Neuronal stem cell (in vitro differentiated cells): ENCODE measurements at regions not wholly inside any gene's neighbourhood (a gene's known extent, or its start where the extent isn't known, plus 50 kb on each side); places are given as distances from the start of the nearest gene placed in this dataset.

Source experiments
- DNase-seq: peaks from one replicate; pipeline ENCODE4 v3.0.0-alpha.2; 2013; ENCODE audit warnings: low spot score
- H2AFZ ChIP-seq: one replicate; pipeline ENCODE4 v1.6.1; 2013; ENCODE audit warnings: mild to moderate bottlenecking, low read length, inconsistent platforms
- H2AK5ac ChIP-seq: 2 replicates; pipeline ENCODE4 v1.6.1; 2013; ENCODE audit warnings: low read depth, mild to moderate bottlenecking, inconsistent platforms, low read length, moderate library complexity, mixed read lengths
- H2BK120ac ChIP-seq: 2 replicates; pipeline ENCODE4 v1.6.1; 2013; ENCODE audit warnings: low read depth, mild to moderate bottlenecking, inconsistent platforms, low read length, moderate library complexity, mixed read lengths
- H2BK12ac ChIP-seq: one replicate; pipeline ENCODE4 v1.6.1; 2013; ENCODE audit warnings: low read length, inconsistent platforms
- H2BK15ac ChIP-seq: 2 replicates; pipeline ENCODE4 v1.6.1; 2013; ENCODE audit warnings: mild to moderate bottlenecking, low read length, inconsistent platforms, mixed read lengths
- H2BK5ac ChIP-seq: one replicate; pipeline ENCODE4 v1.6.1; 2013; ENCODE audit warnings: inconsistent platforms, mild to moderate bottlenecking, low read length, moderate library complexity
- H3K14ac ChIP-seq: one replicate; pipeline ENCODE4 v1.6.1; 2013; ENCODE audit warnings: low read length, inconsistent platforms
- H3K18ac ChIP-seq: 2 replicates; pipeline ENCODE4 v1.6.1; 2013; ENCODE audit warnings: low read length, inconsistent platforms
- H3K23ac ChIP-seq: 2 replicates; pipeline ENCODE4 v1.6.1; 2013; ENCODE audit warnings: low read depth, mild to moderate bottlenecking, mixed read lengths, low read length, inconsistent platforms; ENCODE audit not compliant: poor library complexity
- H3K27ac ChIP-seq: replicated peaks from 3 replicates; pipeline ENCODE4 v1.5.1; 2013; ENCODE audit warnings: low read length, inconsistent platforms
- H3K27me3 ChIP-seq, 3 experiments: 2 replicates each; pipeline ENCODE4 v1.6.1; 2013; ENCODE audit warnings: low read length in 3 of 3, mild to moderate bottlenecking in 2 of 3, inconsistent platforms in 1 of 3, low read depth in 1 of 3, mixed read lengths in 1 of 3, moderate library complexity in 1 of 3; ENCODE audit not compliant: control insufficient read depth in 3 of 3, insufficient read depth in 3 of 3
- H3K36me3 ChIP-seq, 2 donors: replicated peaks in 1 of 2; 2 replicates each; pipeline ENCODE4 v1.6.1; 2013; ENCODE audit warnings: low read length in 2 of 2; ENCODE audit not compliant: control insufficient read depth in 2 of 2, insufficient read depth in 2 of 2
- H3K4ac ChIP-seq: 2 replicates; pipeline ENCODE4 v1.6.1; 2013; ENCODE audit warnings: inconsistent platforms, mild to moderate bottlenecking, low read length, moderate library complexity
- H3K4me1 ChIP-seq, 2 donors: 1 replicate in 1 of 2; 2 replicates in 1 of 2; pipeline ENCODE4 v1.6.1; 2013; ENCODE audit warnings: low read length in 2 of 2, low read depth in 1 of 2; ENCODE audit not compliant: control insufficient read depth in 2 of 2, insufficient read depth in 1 of 2
- H3K4me2 ChIP-seq: one replicate; pipeline ENCODE4 v1.6.1; 2013; ENCODE audit warnings: mild to moderate bottlenecking, low read length, inconsistent platforms; ENCODE audit not compliant: insufficient read depth, poor library complexity, severe bottlenecking
- H3K4me3 ChIP-seq, 2 donors: 2 replicates each; pipeline ENCODE4 v1.5.1; 2013; ENCODE audit warnings: low read length in 2 of 2, mild to moderate bottlenecking in 2 of 2, inconsistent platforms in 1 of 2, moderate library complexity in 1 of 2
- H3K79me1 ChIP-seq: one replicate; pipeline ENCODE4 v1.6.1; 2013; ENCODE audit warnings: low read depth, mild to moderate bottlenecking, inconsistent platforms, low read length, moderate library complexity
- H3K9ac ChIP-seq: one replicate; pipeline ENCODE4 v1.6.1; 2013; ENCODE audit warnings: mild to moderate bottlenecking, low read depth, low read length, inconsistent platforms; ENCODE audit not compliant: poor library complexity
- H3K9me3 ChIP-seq, 2 donors: replicated peaks in 1 of 2; 2 replicates each; pipeline versions ENCODE3 to v1.6.1; 2013; ENCODE audit warnings: low read length in 2 of 2, mild to moderate bottlenecking in 2 of 2, inconsistent platforms in 1 of 2, low read depth in 1 of 2, mixed read lengths in 1 of 2, moderate library complexity in 1 of 2; ENCODE audit not compliant: control insufficient read depth in 2 of 2, insufficient read depth in 1 of 2
- H4K8ac ChIP-seq: one replicate; pipeline ENCODE4 v1.6.1; 2013; ENCODE audit warnings: low read depth, mild to moderate bottlenecking, inconsistent platforms, low read length, moderate library complexity
- H4K91ac ChIP-seq: one replicate; pipeline ENCODE4 v1.6.1; 2013; ENCODE audit warnings: low read length, low read depth, mild to moderate bottlenecking, inconsistent platforms; ENCODE audit not compliant: poor library complexity
- WGBS, 2 donors: extraction: QIAGEN DNeasy Blood & Tissue Kit; methylation state at CpG; one replicate each; pipeline ENCODE4 v1.1.7; 2013; ENCODE audit warnings: missing lambda C conversion rate in 2 of 2, mixed read lengths in 1 of 2; ENCODE audit not compliant: insufficient read length in 2 of 2, insufficient replicate concordance in 1 of 2; ENCODE audit errors: extremely low coverage in 2 of 2; 5-methylcytosine and 5-hydroxymethylcytosine counted together

DNA sequence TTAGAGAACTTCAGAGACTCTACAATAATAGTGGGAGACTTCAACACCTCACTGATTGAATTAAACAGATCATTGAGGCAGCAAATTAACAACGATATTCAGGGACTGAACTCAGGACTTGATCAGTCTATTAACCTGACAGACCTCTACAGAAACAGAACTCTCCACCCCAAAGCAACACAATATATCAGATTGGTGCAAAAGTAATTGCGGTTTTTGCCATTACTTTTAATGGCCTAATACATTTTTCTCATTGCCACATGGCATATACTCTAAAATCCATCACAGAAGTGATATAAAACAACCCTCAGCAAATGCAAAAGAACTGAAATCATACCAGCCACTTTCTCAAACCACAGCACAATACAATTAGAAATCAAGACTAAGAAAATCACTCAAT lies 298.1 kb upstream of the SGO1 start:
- H3K36me3 ChIP-seq = no peaks in the 10 kb centered on the region
- no peak overlapping the region for H2BK120ac ChIP-seq
- no peaks in the 10 kb centered on the region for H3K27me3 ChIP-seq
- no peak overlapping the region for H3K4me2 ChIP-seq
- H3K14ac ChIP-seq = no peak overlapping the region
- H3K18ac ChIP-seq = no peak overlapping the region
- H2AK5ac ChIP-seq = no peak overlapping the region
- no peak overlapping the region for H3K4ac ChIP-seq
- no peak overlapping the region for H3K23ac ChIP-seq
- H2BK12ac ChIP-seq = no peak overlapping the region
- peaks cover 0 to 3% of the 10 kb centered on the region in 2 donors for H3K9me3 ChIP-seq
- no peak overlapping the region for H4K8ac ChIP-seq
- no CpG with 5 or more reads among the region's 2 CpGs for WGBS, 2 donors
- no peak overlapping the region for H2BK15ac ChIP-seq
- no peak overlapping the region for H2AFZ ChIP-seq
- no peak for DNase-seq
- no peak overlapping the region for H2BK5ac ChIP-seq
- no peaks in the 10 kb centered on the region for H3K79me1 ChIP-seq
- H3K4me1 ChIP-seq = peaks cover 0 to 2% of the 10 kb centered on the region in 2 donors
- H3K27ac ChIP-seq = no peak overlapping the region
- no peak overlapping the region for H3K9ac ChIP-seq
- H3K4me3 ChIP-seq = no peak overlapping the region
- no peak overlapping the region for H4K91ac ChIP-seq

DNA sequence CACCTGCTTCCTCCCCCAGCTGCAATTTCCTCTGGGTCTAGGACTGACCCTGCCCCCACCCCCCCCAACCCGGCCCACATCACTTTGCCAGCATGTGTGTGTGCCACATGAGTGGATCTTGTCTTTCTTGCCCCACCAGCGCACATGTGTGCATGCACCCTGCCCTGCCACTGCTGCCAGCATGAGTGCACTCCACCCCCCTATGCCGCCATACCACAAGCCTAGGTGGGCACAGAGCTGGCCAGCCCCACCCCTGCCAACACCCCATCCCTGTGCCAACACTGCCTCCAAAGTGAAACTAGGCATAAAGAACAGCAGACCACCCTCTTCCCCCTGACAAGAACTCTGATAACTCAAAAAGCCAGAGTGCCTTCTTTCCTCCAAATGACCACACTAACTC lies 296.3 kb upstream of the SGO1 start:
- H2BK120ac ChIP-seq = no peak overlapping the region
- peaks cover 0 to 3% of the 10 kb centered on the region in 2 donors for H3K9me3 ChIP-seq
- no peaks in the 10 kb centered on the region for H3K79me1 ChIP-seq
- no peak overlapping the region for H2BK15ac ChIP-seq
- H3K27me3 ChIP-seq = no peaks in the 10 kb centered on the region
- H4K8ac ChIP-seq = no peak overlapping the region
- H3K14ac ChIP-seq = no peak overlapping the region
- no peak overlapping the region for H3K23ac ChIP-seq
- peak overlapping the region; percentile 92 for H4K91ac ChIP-seq
- WGBS, 2 donors = no CpG with 5 or more reads among the region's 3 CpGs
- peaks cover 0 to 2% of the 10 kb centered on the region in 2 donors for H3K4me1 ChIP-seq
- H3K27ac ChIP-seq = no peak overlapping the region
- no peak overlapping the region for H2AFZ ChIP-seq
- H3K36me3 ChIP-seq = no peaks in the 10 kb centered on the region
- no peak overlapping the region for H2AK5ac ChIP-seq
- H3K4me2 ChIP-seq = no peak overlapping the region
- H3K18ac ChIP-seq = peak overlapping the region; percentile 17
- H2BK12ac ChIP-seq = no peak overlapping the region
- no peak for DNase-seq
- no peak overlapping the region for H2BK5ac ChIP-seq
- no peak overlapping the region for H3K9ac ChIP-seq
- no peak overlapping the region for H3K4ac ChIP-seq
- no peak overlapping the region for H3K4me3 ChIP-seq

DNA sequence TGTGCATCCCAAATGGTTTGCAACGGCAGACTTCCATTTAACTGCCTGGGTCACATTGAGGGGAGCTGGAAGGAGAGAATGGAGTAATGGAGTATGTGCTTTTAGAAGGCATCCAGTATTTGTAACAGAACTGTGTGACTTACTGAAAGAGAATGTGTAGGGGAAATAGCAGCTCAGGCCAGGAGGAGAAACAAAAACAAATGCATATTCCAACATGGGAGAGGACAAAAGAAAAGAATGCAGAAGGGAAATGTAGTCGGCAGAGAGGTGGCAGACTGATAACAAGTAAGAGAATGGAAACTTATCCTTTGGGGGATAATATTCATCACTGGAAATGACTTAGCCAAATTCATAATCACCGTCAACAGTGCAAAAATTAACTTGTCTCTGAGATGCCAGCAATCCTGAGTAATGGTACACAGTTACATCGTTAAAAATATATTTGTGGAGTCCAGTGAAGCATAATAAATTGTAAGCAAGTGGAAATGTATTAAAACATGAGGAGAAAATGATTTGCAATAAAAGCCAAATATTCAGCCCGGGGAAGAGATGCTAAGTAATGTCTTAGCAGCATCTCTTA lies 294.9 kb upstream of the SGO1 start:
- no CpG with 5 or more reads among the region's 5 CpGs for WGBS, 2 donors
- H3K18ac ChIP-seq = no peak overlapping the region
- no peak overlapping the region for H3K27ac ChIP-seq

DNA sequence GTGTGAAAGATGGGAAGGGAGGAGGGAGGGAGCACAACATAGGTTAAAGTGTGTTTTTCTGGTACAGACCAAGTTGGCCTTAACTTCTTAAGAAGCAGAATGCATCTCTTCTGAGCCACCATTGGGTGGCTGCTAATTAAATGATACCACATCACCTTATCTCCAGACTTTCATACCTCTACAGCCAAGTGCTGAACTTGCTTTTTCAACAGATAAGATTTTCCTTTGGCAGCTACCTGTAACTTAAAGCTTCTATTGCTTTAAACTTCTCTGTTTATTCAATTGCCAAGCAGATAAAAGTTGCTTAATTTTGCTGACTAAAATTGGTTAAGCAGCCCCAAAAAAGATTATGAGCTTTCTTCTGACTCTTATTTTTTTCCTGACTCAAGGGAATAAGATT lies 292.4 kb upstream of the SGO1 start:
- no peaks in the 10 kb centered on the region for H3K36me3 ChIP-seq
- H3K9me3 ChIP-seq = peaks cover 0 to 3% of the 10 kb centered on the region in 2 donors
- H2BK5ac ChIP-seq = no peak overlapping the region
- no peak overlapping the region for H4K8ac ChIP-seq
- H2BK12ac ChIP-seq = no peak overlapping the region
- no peak overlapping the region for H4K91ac ChIP-seq
- no peaks in the 10 kb centered on the region for H3K79me1 ChIP-seq
- no peak overlapping the region for H3K9ac ChIP-seq
- H3K4me3 ChIP-seq = no peak overlapping the region
- H3K23ac ChIP-seq = no peak overlapping the region
- no peak overlapping the region for H3K27ac ChIP-seq
- H3K18ac ChIP-seq = no peak overlapping the region
- no peak overlapping the region for H2BK120ac ChIP-seq
- no peak overlapping the region for H2AFZ ChIP-seq
- DNase-seq = no peak
- no peak overlapping the region for H2AK5ac ChIP-seq
- no peak overlapping the region for H3K4ac ChIP-seq
- H3K14ac ChIP-seq = no peak overlapping the region
- no peak overlapping the region for H2BK15ac ChIP-seq
- peaks cover 0 to 2% of the 10 kb centered on the region in 2 donors for H3K4me1 ChIP-seq
- H3K27me3 ChIP-seq = no peaks in the 10 kb centered on the region
- no peak overlapping the region for H3K4me2 ChIP-seq

More for the DNA sequence above, 294.9 kb upstream of the SGO1 start:
- Histone ChIP-seq H2BK12ac (no peak overlapping the region), H3K9ac (no peak overlapping the region), H2BK120ac (no peak overlapping the region), H3K4me2 (no peak overlapping the region), H2BK15ac (no peak overlapping the region), H3K27me3 (no peaks in the 10 kb centered on the region), H2BK5ac (no peak overlapping the region), H4K8ac (no peak overlapping the region), H3K4ac (no peak overlapping the region), H2AFZ (no peak overlapping the region), H4K91ac (no peak overlapping the region), H3K4me3 (no peak overlapping the region), H3K23ac (no peak overlapping the region), H3K14ac (no peak overlapping the region), H3K9me3 (peaks cover 0 to 3% of the 10 kb centered on the region in 2 donors), H3K4me1 (peaks cover 0 to 2% of the 10 kb centered on the region in 2 donors), H2AK5ac (no peak overlapping the region), H3K36me3 (no peaks in the 10 kb centered on the region), H3K79me1 (no peaks in the 10 kb centered on the region)
- no peak for DNase-seq
